Stimulated activated naive B cell treated with anti-CD40 and anti-IgM and Interleukin-4, amounts not matched to agents 10 μg/mL and 1 μg/mL and 100 μg/mL, for 72 hours (primary cell): ENCODE measurements at regions not wholly inside any gene's neighbourhood (a gene's known extent, or its start where the extent isn't known, plus 50 kb on each side); places are given as distances from the start of the nearest gene placed in this dataset.

Source experiments
- ATAC-seq, 2 donors: fragments of 150-1000 bp; cut with Tn5 transposase; replicated peaks; 2 replicates each; pipeline ENCODE4 v1.10.0; 2021; ENCODE audit warnings: moderate library complexity in 1 of 2
- DNase-seq: peaks from one replicate; pipeline ENCODE4 v3.0.0; 2021
- H3K27ac Mint-ChIP-seq: one replicate; pipeline ENCODE4 v1.8.0; 2022; ENCODE audit warnings: mild to moderate bottlenecking, mixed read lengths
- H3K27me3 Mint-ChIP-seq, 2 donors: one replicate each; pipeline ENCODE4 v1.8.0; 2022; ENCODE audit warnings: mixed read lengths in 2 of 2
- H3K36me3 Mint-ChIP-seq, 2 donors: one replicate each; pipeline ENCODE4 v1.8.0; 2022; ENCODE audit warnings: mixed read lengths in 2 of 2, mild to moderate bottlenecking in 1 of 2
- H3K4me1 Mint-ChIP-seq, 2 donors: one replicate each; pipeline ENCODE4 v1.8.0; 2022; ENCODE audit warnings: mixed read lengths in 2 of 2, mild to moderate bottlenecking in 1 of 2
- H3K4me3 Mint-ChIP-seq, 2 donors: one replicate each; pipeline ENCODE4 v1.8.0; 2022; ENCODE audit warnings: mild to moderate bottlenecking in 2 of 2, mixed read lengths in 2 of 2, moderate library complexity in 1 of 2
- H3K9me3 Mint-ChIP-seq, 2 donors: one replicate each; pipeline ENCODE4 v1.8.0; 2022; ENCODE audit warnings: mixed read lengths in 2 of 2, mild to moderate bottlenecking in 1 of 2

- DNase-seq (no peak), ATAC-seq (no peak)
- Mint-ChIP-seq H3K4me3 (no peak overlapping the region), H3K36me3 (no peaks in the 10 kb centered on the region), H3K4me1 (peaks cover 0 to 2% of the 10 kb centered on the region in 2 donors), H3K27ac (no peak overlapping the region), H3K27me3 (peaks cover 4 to 8% of the 10 kb centered on the region in 2 donors), H3K9me3 (no peaks in the 10 kb centered on the region)
These were observed 135.1 kb downstream of the SOCS6 start for GRCh38 chr18:70423988-70424387.

GRCh38 chr18:70423120-70423519 is 134.3 kb downstream of the SOCS6 start:
- no peak for DNase-seq
- H3K27ac Mint-ChIP-seq, result no peak overlapping the region
- no peaks in the 10 kb centered on the region for H3K36me3 Mint-ChIP-seq
- peaks cover 2 to 5% of the 10 kb centered on the region in 2 donors for H3K4me1 Mint-ChIP-seq
- H3K4me3 Mint-ChIP-seq, result no peak overlapping the region
- peaks cover 4 to 14% of the 10 kb centered on the region in 2 donors for H3K27me3 Mint-ChIP-seq
- no peaks in the 10 kb centered on the region for H3K9me3 Mint-ChIP-seq
- ATAC-seq, result no peak

GRCh38 chr18:70422391-70422965 is 133.6 kb downstream of the SOCS6 start:
- Mint-ChIP-seq H3K9me3 (no peaks in the 10 kb centered on the region), H3K27me3 (peaks cover 4 to 14% of the 10 kb centered on the region in 2 donors), H3K27ac (no peak overlapping the region), H3K4me1 (peaks cover 2 to 5% of the 10 kb centered on the region in 2 donors), H3K36me3 (no peaks in the 10 kb centered on the region), H3K4me3 (no peak overlapping the region)
- no peak for DNase-seq
- ATAC-seq, result no peak

GRCh38 chr18:70421471-70422390 is 132.9 kb downstream of the SOCS6 start:
- Mint-ChIP-seq H3K4me3 (no peak overlapping the region), H3K27ac (no peak overlapping the region), H3K27me3 (peaks cover 4 to 14% of the 10 kb centered on the region in 2 donors), H3K36me3 (no peaks in the 10 kb centered on the region), H3K9me3 (no peaks in the 10 kb centered on the region), H3K4me1 (peaks cover 2 to 5% of the 10 kb centered on the region in 2 donors)
- DNase-seq, result no peak
- peak; percentile 31 to 33 for ATAC-seq

GRCh38 chr18:70420146-70420898 is 131.5 kb downstream of the SOCS6 start:
- H3K9me3 Mint-ChIP-seq, result no peaks in the 10 kb centered on the region
- H3K27me3 Mint-ChIP-seq, result peaks cover 0 to 14% of the 10 kb centered on the region in 2 donors
- no peaks in the 10 kb centered on the region for H3K36me3 Mint-ChIP-seq
- H3K4me3 Mint-ChIP-seq, result no peak overlapping the region
- no peak for ATAC-seq
- no peak overlapping the region for H3K27ac Mint-ChIP-seq
- H3K4me1 Mint-ChIP-seq, result peaks cover 2 to 5% of the 10 kb centered on the region in 2 donors
- no peak for DNase-seq

GRCh38 chr18:70419526-70419925 is 130.7 kb downstream of the SOCS6 start:
- Mint-ChIP-seq H3K9me3 (no peaks in the 10 kb centered on the region), H3K36me3 (no peaks in the 10 kb centered on the region), H3K27me3 (peaks cover 0 to 14% of the 10 kb centered on the region in 2 donors), H3K27ac (no peak overlapping the region), H3K4me3 (no peak overlapping the region), H3K4me1 (peaks cover 2 to 5% of the 10 kb centered on the region in 2 donors)
- no peak for DNase-seq
- no peak for ATAC-seq

- ATAC-seq, result peak; percentile 63 to 80
- DNase-seq, result no peak
- no peaks in the 10 kb centered on the region for H3K9me3 Mint-ChIP-seq
- peaks cover 2 to 5% of the 10 kb centered on the region in 2 donors for H3K4me1 Mint-ChIP-seq
- H3K36me3 Mint-ChIP-seq, result no peaks in the 10 kb centered on the region
- H3K27ac Mint-ChIP-seq, result no peak overlapping the region
- peaks cover 0 to 14% of the 10 kb centered on the region in 2 donors for H3K27me3 Mint-ChIP-seq
- H3K4me3 Mint-ChIP-seq, result no peak overlapping the region
These were observed 129.9 kb downstream of the SOCS6 start for GRCh38 chr18:70418546-70419311.

- no peaks in the 10 kb centered on the region for H3K9me3 Mint-ChIP-seq
- H3K4me1 Mint-ChIP-seq, result peaks cover 2 to 5% of the 10 kb centered on the region in 2 donors
- H3K27ac Mint-ChIP-seq, result no peak overlapping the region
- peaks cover 0 to 14% of the 10 kb centered on the region in 2 donors for H3K27me3 Mint-ChIP-seq
- ATAC-seq (no peak), DNase-seq (no peak)
- no peak overlapping the region for H3K4me3 Mint-ChIP-seq
- no peaks in the 10 kb centered on the region for H3K36me3 Mint-ChIP-seq
These were observed 129.0 kb downstream of the SOCS6 start for GRCh38 chr18:70417847-70418246.

- Mint-ChIP-seq H3K27ac (no peak overlapping the region), H3K4me3 (no peak overlapping the region), H3K9me3 (no peaks in the 10 kb centered on the region), H3K36me3 (no peaks in the 10 kb centered on the region), H3K4me1 (peaks cover 2 to 5% of the 10 kb centered on the region in 2 donors), H3K27me3 (peaks cover 0 to 14% of the 10 kb centered on the region in 2 donors)
- ATAC-seq, result no peak
- no peak for DNase-seq
These were observed 127.7 kb downstream of the SOCS6 start for GRCh38 chr18:70416496-70416895.

GRCh38 chr18:70415823-70416488 is 127.1 kb downstream of the SOCS6 start:
- H3K27ac Mint-ChIP-seq, result no peak overlapping the region
- no peak for DNase-seq
- no peak overlapping the region for H3K4me3 Mint-ChIP-seq
- no peaks in the 10 kb centered on the region for H3K9me3 Mint-ChIP-seq
- H3K36me3 Mint-ChIP-seq, result no peaks in the 10 kb centered on the region
- H3K4me1 Mint-ChIP-seq, result peaks cover 2 to 5% of the 10 kb centered on the region in 2 donors
- no peak for ATAC-seq
- H3K27me3 Mint-ChIP-seq, result peaks cover 0 to 14% of the 10 kb centered on the region in 2 donors

GRCh38 chr18:70414315-70414900 is 125.6 kb downstream of the SOCS6 start:
- no peak overlapping the region for H3K4me3 Mint-ChIP-seq
- H3K27me3 Mint-ChIP-seq, result peaks cover 0 to 14% of the 10 kb centered on the region in 2 donors
- H3K36me3 Mint-ChIP-seq, result no peaks in the 10 kb centered on the region
- no peak for ATAC-seq
- H3K9me3 Mint-ChIP-seq, result no peaks in the 10 kb centered on the region
- no peak for DNase-seq
- peaks cover 2 to 5% of the 10 kb centered on the region in 2 donors for H3K4me1 Mint-ChIP-seq
- no peak overlapping the region for H3K27ac Mint-ChIP-seq

GRCh38 chr18:70413455-70413854 is 124.6 kb downstream of the SOCS6 start:
- Mint-ChIP-seq H3K9me3 (peaks cover 0 to 1% of the 10 kb centered on the region in 2 donors), H3K27ac (no peak overlapping the region), H3K4me1 (peaks cover 0 to under 1% of the 10 kb centered on the region in 2 donors), H3K27me3 (peaks cover 4 to 6% of the 10 kb centered on the region in 2 donors), H3K4me3 (no peak overlapping the region), H3K36me3 (no peaks in the 10 kb centered on the region)
- DNase-seq (no peak), ATAC-seq (no peak)

- Mint-ChIP-seq H3K9me3 (peaks cover 0 to 1% of the 10 kb centered on the region in 2 donors), H3K4me3 (no peak overlapping the region), H3K27me3 (peaks cover 4 to 6% of the 10 kb centered on the region in 2 donors), H3K36me3 (no peaks in the 10 kb centered on the region), H3K27ac (no peak overlapping the region), H3K4me1 (no peaks in the 10 kb centered on the region)
- ATAC-seq, result no peak
- no peak for DNase-seq
These were observed 123.1 kb downstream of the SOCS6 start for GRCh38 chr18:70411876-70412435.
